ENCODE measurements at regions not wholly inside any gene's neighbourhood (a gene's known extent, or its start where the extent isn't known, plus 50 kb on each side); places are given as distances from the start of the nearest gene placed in this dataset.

DNA sequence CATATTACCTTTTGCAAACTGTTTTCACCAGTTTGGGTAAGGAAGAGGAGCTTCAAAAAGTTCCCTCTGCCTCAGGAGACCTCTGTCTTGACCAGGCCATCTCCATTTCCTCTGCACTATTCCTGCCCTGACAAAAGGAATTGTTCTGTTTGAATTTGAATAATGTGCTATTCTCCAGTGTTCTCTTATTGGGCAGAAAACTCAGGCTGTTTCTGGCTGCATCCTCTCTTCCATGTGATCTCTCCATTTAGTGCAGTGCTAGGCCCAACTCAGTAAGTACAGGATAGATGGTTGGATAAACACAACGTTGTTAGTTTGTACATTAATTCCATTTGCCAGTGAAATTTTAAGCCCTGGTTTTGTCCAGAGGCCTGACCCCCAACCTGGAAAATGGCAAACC lies 102.2 kb upstream of the CELF4 start:
- POLR2A ChIA-PET = no interaction called here
- no TSS peak for BruUV-seq (replicated peaks)

More for the DNA sequence above, 102.2 kb upstream of the CELF4 start:
- dilution Hi-C loops (cut with MboI; ENCODE audit: extremely low pct_ligation_motif_present, low sequenced_read_pairs) = no loop called here
- no peaks in the 10 kb centered on the region for H3K79me2 ChIP-seq (ENCODE audit: control insufficient read depth, insufficient read depth, low read length)
- DNase-seq (ENCODE audit: low read depth, low spot score) = no peak
- intact Hi-C loops (cut with micrococcal nuclease) = loop anchor here (10.0 kb wide), 1 partner anchor 57 kb away; no protein-coding TSS in a partner anchor
- no peaks in the 10 kb centered on the region for H3K36me3 ChIP-seq (ENCODE audit: control insufficient read depth in 2 of 2, extremely low read depth in 1 of 2, insufficient read depth in 2 of 2, low read length in 2 of 2)
- H3K27me3 ChIP-seq (ENCODE audit: control insufficient read depth in 2 of 2, insufficient read depth in 2 of 2, low read length in 2 of 2) = no peaks in the 10 kb centered on the region
- CTCF ChIA-PET = no interaction called here
- H2AFZ ChIP-seq (ENCODE audit: low read depth, low read length) = no peak overlapping the region
- no peak for FAIRE-seq
- no peak overlapping the region for H3K4me2 ChIP-seq (ENCODE audit: insufficient read depth, low read length)
- TF ChIP-seq JUN (IDR thresholded peaks at IDR 0.05; ENCODE audit: borderline replicate concordance, insufficient read depth, insufficient read length, low read depth) (no peak), EZH2 (IDR thresholded peaks at IDR 0.05; ENCODE audit: borderline replicate concordance, low read depth, low read length, severe bottlenecking) (no peak), POLR2AphosphoS5 (IDR thresholded peaks at IDR 0.05; ENCODE audit: insufficient read depth, low read depth, low read length) (no peak), MYC (IDR thresholded peaks at IDR 0.05; ENCODE audit: low read depth, low read length) (no peak), GATA2 (IDR thresholded peaks at IDR 0.05; ENCODE audit: insufficient read depth, insufficient read length, low read depth, low read length) (no peak), FOS (IDR thresholded peaks at IDR 0.05; ENCODE audit: borderline replicate concordance, insufficient read depth, low read length) (no peak), CTCF (IDR thresholded peaks at IDR 0.05; ENCODE audit: extremely low read depth in 1 of 2, insufficient read depth in 1 of 2, low read depth in 1 of 2, low read length in 2 of 2) (no peak), POLR2A (IDR thresholded peaks at IDR 0.05; ENCODE audit: low read depth, low read length) (no peak), MAX (IDR thresholded peaks at IDR 0.05; ENCODE audit: insufficient read depth, insufficient read length) (no peak)
- no peak overlapping the region for H3K4me3 ChIP-seq (replicated peaks in 1 of 3; ENCODE audit: insufficient read depth in 1 of 3, low read depth in 1 of 3, low read length in 3 of 3)
- H3K9me1 ChIP-seq (replicated peaks; ENCODE audit: control insufficient read depth, extremely low read depth, insufficient read depth, low read length) = no peaks in the 10 kb centered on the region
- H3K9ac ChIP-seq (replicated peaks; ENCODE audit: extremely low read depth, insufficient read depth, low read length) = no peak overlapping the region
- H3K27ac ChIP-seq (ENCODE audit: insufficient read depth, low read depth, low read length) = no peak overlapping the region
- H3K4me1 ChIP-seq (ENCODE audit: control insufficient read depth, extremely low read depth, insufficient read depth, low read length) = no peaks in the 10 kb centered on the region
- peaks cover 2% of the 10 kb centered on the region for H3K9me3 ChIP-seq (replicated peaks; ENCODE audit: control insufficient read depth, insufficient read depth, low read length)
- H4K20me1 ChIP-seq (replicated peaks; ENCODE audit: control insufficient read depth, extremely low read depth, insufficient read depth, low read length) = no peaks in the 10 kb centered on the region

All from endothelial cell of umbilical vein (primary cell).